ENCODE measurements at regions not wholly inside any gene's neighbourhood (a gene's known extent, or its start where the extent isn't known, plus 50 kb on each side); places are given as distances from the start of the nearest gene placed in this dataset.

DNA sequence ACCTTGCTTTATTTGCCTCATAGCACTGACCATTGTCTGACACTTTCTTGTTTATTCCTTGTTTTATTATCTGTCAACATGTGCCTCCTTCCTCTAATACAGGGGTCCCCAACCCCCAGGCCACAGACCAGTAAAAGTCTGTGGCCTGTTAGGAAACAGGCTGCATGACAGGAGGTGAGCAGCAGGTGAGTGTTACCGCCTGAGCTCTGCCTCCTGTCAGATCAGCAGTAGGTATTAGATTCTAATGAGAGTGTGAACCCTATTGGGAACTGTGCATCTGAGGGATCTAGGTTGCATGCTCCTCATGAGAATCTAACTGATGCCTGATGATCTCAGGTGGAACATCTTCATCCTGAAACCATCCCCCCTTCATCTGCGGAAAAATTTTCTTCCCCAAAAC, 228.0 kb downstream of the HINT1 start:
- Mint-ChIP-seq H3K27me3 (no peaks in the 10 kb centered on the region), H3K27ac (no peak overlapping the region), H3K4me3 (no peak overlapping the region), H3K36me3 (ENCODE audit: low read depth) (no peaks in the 10 kb centered on the region), H3K4me1 (ENCODE audit: low read depth) (no peaks in the 10 kb centered on the region), H3K9me3 (peaks cover 2% of the 10 kb centered on the region)
- H3K27ac ChIP-seq (ENCODE audit: low read depth in 1 of 2, low read length in 2 of 2): no peak overlapping the region
- no peak for TF ChIP-seq CTCF (IDR thresholded peaks at IDR 0.05)
- no peak for ATAC-seq (ENCODE audit: poor library complexity)
- ChIA-PET POLR2A (no interaction called here), CTCF (no interaction called here)
- intact Hi-C loops (cut with DNase I, micrococcal nuclease): no loop called here
- H3K36me3 ChIP-seq (ENCODE audit: insufficient read depth, low read length): no peaks in the 10 kb centered on the region
- DNase-seq: no peak
- no peak overlapping the region for H3K4me3 ChIP-seq (ENCODE audit: low read length)
- no peaks in the 10 kb centered on the region for H3K27me3 ChIP-seq (ENCODE audit: control insufficient read depth in 1 of 2, insufficient read depth in 2 of 2, low read length in 2 of 2)
- H3K9me3 ChIP-seq (ENCODE audit: control insufficient read depth in 1 of 2, insufficient read depth in 1 of 2, low read length in 2 of 2): no peaks in the 10 kb centered on the region
- no peaks in the 10 kb centered on the region for H3K4me1 ChIP-seq (ENCODE audit: insufficient read depth, low read length)

GRCh38 chr5:130923543-130924124, 241.4 kb downstream of the HINT1 start:
- ATAC-seq (ENCODE audit: poor library complexity) (no peak), DNase-seq (no peak)
- no peak for TF ChIP-seq CTCF (IDR thresholded peaks at IDR 0.05)
- peaks cover 10% of the 10 kb centered on the region for H3K27me3 Mint-ChIP-seq
- intact Hi-C loops (cut with DNase I, micrococcal nuclease): no loop called here
- CTCF ChIA-PET: no interaction called here
- H3K4me3 Mint-ChIP-seq: no peak overlapping the region
- Histone ChIP-seq H3K4me1 (ENCODE audit: insufficient read depth, low read length) (no peaks in the 10 kb centered on the region), H3K36me3 (ENCODE audit: insufficient read depth, low read length) (no peaks in the 10 kb centered on the region), H3K27ac (ENCODE audit: low read depth in 1 of 2, low read length in 2 of 2) (no peak overlapping the region), H3K4me3 (ENCODE audit: low read length) (no peak overlapping the region), H3K27me3 (ENCODE audit: control insufficient read depth in 1 of 2, insufficient read depth in 2 of 2, low read length in 2 of 2) (no peaks in the 10 kb centered on the region), H3K9me3 (ENCODE audit: control insufficient read depth in 1 of 2, insufficient read depth in 1 of 2, low read length in 2 of 2) (no peaks in the 10 kb centered on the region)
- POLR2A ChIA-PET: no interaction called here
- no peaks in the 10 kb centered on the region for H3K36me3 Mint-ChIP-seq (ENCODE audit: low read depth)
- H3K9me3 Mint-ChIP-seq: peaks cover 3% of the 10 kb centered on the region
- no peak overlapping the region for H3K27ac Mint-ChIP-seq
- H3K4me1 Mint-ChIP-seq (ENCODE audit: low read depth): no peaks in the 10 kb centered on the region

- DNase-seq: no peak
- Histone ChIP-seq H3K4me1 (ENCODE audit: insufficient read depth, low read length) (no peaks in the 10 kb centered on the region), H3K9me3 (ENCODE audit: control insufficient read depth in 1 of 2, insufficient read depth in 1 of 2, low read length in 2 of 2) (no peaks in the 10 kb centered on the region), H3K27ac (ENCODE audit: low read depth in 1 of 2, low read length in 2 of 2) (no peak overlapping the region), H3K27me3 (ENCODE audit: control insufficient read depth in 1 of 2, insufficient read depth in 2 of 2, low read length in 2 of 2) (no peaks in the 10 kb centered on the region), H3K4me3 (ENCODE audit: low read length) (no peak overlapping the region), H3K36me3 (ENCODE audit: insufficient read depth, low read length) (no peaks in the 10 kb centered on the region)
- H3K27ac Mint-ChIP-seq: no peak overlapping the region
- peaks cover 15% of the 10 kb centered on the region for H3K27me3 Mint-ChIP-seq
- no peaks in the 10 kb centered on the region for H3K4me1 Mint-ChIP-seq (ENCODE audit: low read depth)
- TF ChIP-seq CTCF (IDR thresholded peaks at IDR 0.05): no peak
- H3K9me3 Mint-ChIP-seq: peaks cover 21% of the 10 kb centered on the region
- H3K4me3 Mint-ChIP-seq: no peak overlapping the region
- intact Hi-C loops (cut with DNase I, micrococcal nuclease): no loop called here
- ATAC-seq (ENCODE audit: poor library complexity): no peak
- no peaks in the 10 kb centered on the region for H3K36me3 Mint-ChIP-seq (ENCODE audit: low read depth)
- CTCF ChIA-PET: no interaction called here
- POLR2A ChIA-PET: no interaction called here
Measured at GRCh38 chr5:130912088-130912487, 253.0 kb downstream of the HINT1 start.
